ENCODE measurements at regions not wholly inside any gene's neighbourhood (a gene's known extent, or its start where the extent isn't known, plus 50 kb on each side); places are given as distances from the start of the nearest gene placed in this dataset.
A peak's percentile ranks its signal among the peaks of the same experiment; 100 is the strongest.

DNA sequence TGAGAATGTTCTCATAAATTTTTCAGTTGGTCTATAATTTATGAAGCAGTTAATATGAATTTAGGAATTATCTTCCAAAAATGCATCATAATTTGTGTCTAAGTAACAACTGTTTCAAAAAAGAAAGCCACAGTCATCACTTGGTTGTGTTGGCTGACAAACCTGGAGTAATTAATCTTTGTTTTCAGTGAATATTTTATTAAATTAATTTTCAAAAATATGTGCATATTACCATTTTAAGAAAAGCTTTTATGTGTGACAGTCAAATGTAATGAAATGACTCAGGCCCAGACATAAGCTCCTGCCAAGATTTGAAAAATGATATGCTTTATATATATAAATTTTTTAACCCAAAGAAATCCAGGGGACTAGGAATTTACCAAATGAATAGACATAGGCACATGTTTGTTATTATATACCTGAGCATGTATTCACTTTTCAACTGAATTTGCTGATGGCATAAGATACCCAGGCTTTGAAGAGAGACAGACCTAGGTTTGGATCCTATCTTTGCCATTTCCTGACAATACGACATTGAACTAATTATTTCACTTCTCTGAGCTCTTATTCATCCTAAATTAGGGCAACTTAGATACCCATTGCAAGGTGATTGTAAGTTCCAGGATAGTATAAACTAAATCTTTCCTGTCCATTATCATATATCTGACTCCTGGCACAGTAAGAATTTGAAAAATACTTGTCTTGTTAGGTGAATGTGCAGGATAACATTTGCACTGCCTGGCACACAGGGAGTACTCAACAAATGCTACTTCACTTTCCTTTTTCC, 729.5 kb upstream of the ADGRL2 start:
- DNase-seq (ENCODE audit: low spot score) = no peak

DNA sequence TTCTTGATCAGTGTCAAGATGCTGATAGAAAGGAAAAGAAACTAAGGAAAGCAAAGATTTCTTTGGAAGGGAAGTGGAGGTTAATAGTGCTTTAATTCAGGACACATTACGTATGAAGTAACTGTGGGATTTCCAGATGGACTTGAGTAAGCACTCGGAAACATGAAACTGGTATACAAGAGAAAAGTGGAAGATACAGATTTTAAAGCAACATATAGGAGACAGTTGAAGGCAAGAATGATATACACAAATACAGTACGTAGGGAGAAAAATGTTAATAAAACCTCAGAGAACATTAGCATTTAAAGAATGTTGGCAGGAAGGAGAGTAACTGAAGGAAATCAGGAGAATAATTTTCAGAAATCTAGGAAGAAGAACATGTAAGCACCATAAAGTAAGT, 730.9 kb upstream of the ADGRL2 start:
- DNase-seq (ENCODE audit: low spot score) = no peak

DNA sequence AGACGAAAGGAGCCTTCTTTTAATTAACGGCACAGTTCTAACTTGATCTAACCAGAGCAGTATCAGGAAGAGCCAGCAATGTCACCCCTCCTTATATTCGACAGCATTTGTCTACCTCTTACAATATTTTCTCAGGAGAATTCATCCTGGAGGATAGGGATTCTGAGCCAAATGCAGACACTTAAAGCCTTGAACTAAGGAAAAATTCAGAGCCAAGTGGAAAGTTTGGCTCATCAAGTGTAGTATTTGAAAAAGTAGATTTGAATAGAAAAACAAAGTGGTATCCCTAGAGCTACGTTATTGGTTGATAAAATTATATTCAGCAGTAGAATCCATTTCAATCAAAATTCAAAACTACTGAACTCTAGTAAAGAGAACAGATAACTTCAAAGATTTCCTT, 732.0 kb upstream of the ADGRL2 start:
- DNase-seq (ENCODE audit: low spot score) = no peak

DNA sequence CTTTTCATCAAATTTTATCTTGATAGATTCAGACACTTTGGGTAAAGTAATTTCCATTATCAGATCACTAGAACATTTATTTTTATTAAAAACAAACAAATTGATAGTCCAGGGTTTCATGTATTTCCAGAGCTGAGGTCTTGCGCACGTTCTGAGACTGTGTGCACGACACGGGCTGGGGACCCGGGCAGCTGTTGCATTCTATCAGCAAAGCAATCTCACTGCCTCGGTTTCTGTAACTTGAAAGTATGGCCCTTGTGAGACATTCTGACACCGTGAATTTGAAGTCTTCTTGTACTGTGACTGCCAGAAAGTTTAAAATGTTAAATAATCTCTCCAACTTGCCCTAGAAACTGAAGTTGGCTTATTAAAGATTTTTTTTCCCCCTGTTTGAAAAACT, 746.9 kb upstream of the ADGRL2 start:
- no peak for DNase-seq (ENCODE audit: low spot score)

GRCh38 chr1:81052162-81052561, 748.6 kb upstream of the ADGRL2 start:
- no peak for DNase-seq (ENCODE audit: low spot score)

DNA sequence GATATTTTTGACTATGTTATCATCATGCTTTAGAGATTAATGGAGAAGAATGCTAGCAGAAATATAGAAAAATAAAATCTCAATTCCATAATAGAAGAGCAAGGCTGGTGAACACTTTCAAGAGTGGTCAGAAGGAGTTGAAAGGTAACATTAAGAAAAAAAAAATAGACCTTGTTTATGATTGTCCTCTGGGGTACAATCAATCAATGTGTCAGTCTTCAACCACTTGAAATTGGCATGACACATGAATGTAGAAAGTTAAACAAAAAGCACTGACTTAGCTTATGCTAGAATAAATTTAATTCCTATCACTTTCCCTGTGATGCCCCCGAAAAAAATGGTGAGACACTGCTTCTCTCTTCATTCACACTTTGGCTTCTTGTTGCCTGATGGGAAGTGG, 750.3 kb upstream of the ADGRL2 start:
- no peak for DNase-seq (ENCODE audit: low spot score)

- DNase-seq (ENCODE audit: low spot score) = no peak
Measured at GRCh38 chr1:81044708-81045107, 756.0 kb upstream of the ADGRL2 start.

- DNase-seq (ENCODE audit: low spot score) = no peak
Measured at GRCh38 chr1:81042225-81042624, 758.5 kb upstream of the ADGRL2 start.

DNA sequence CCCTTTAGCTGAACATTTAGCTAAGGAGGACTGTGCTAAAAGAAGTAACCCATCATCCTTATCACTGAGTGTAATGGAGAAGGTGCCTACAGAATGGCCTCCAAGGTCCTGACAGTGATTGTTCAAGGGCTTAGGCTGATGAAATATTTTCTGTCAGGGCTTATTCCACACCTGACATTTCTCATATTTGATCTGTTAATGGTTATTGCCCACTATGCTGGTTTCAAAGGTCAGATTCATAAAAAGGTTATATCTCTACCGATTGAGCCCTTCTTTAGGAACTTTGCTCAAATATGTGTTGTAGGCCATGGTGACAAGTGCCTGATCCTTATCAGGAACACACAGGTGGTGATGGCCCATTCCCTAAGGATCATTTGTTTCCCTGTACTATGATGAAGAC, 766.4 kb upstream of the ADGRL2 start:
- DNase-seq (ENCODE audit: low spot score) = no peak

DNA sequence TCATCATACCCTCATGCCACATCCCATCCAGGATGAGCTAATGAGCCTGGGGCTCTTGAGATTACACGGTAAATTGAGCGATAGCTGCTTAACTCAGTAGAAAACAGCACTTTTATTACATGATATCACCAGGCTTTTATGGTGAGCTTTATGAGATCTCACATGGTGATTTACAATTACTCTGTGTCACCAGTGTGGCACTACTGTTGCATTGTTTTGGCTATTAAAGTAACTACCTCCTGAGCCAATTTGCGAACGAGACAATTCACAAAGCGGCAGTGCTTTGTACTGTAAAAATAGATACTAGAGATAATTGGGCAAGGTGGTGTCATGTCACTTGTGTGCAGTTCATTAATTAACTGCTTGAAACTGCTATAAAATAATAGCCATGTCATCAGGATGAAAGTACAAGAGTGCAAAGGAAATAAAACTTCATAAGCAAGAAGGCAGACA, 767.7 kb upstream of the ADGRL2 start:
- DNase-seq (ENCODE audit: low spot score) = no peak

GRCh38 chr1:81032374-81032773, 768.4 kb upstream of the ADGRL2 start:
- DNase-seq (ENCODE audit: low spot score) = no peak

DNA sequence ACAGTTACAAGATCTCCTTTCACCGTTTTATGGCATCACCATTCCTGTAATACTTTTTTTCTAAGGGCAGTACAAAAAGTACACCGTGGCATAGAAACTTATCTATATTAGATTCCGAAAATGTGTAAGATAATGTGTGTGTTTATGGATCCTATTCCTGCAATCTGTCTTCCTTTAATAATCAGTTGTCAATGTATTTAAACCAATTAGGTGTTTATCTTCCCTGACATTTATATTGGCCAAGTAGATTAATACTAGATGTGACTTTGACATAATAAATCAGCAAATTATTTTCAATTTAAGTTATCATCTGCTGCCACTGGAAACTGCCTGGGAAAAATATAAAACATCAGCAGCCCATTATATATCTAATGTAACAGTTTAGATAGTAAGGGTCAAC, 770.3 kb upstream of the ADGRL2 start:
- DNase-seq (ENCODE audit: low spot score) = no peak

DNA sequence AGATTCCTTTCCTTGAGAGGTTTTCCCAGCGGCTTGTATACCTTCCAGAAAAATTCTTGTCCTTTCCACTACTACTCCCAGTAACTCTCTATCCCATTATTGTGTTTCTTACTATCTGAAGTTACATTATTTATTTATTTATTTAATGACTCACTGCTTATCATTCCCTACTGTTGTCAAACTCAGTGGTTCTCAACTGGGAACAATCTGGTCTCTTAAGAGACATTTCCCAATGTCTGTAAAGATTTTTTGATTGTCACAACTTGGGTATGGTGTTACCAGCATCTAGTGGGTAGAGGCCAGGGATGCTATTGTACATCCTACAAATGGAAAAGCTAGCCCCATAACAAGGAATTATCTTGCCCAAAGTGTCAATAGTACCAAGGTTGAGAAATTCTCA, 771.5 kb upstream of the ADGRL2 start:
- DNase-seq (ENCODE audit: low spot score) = no peak

DNA sequence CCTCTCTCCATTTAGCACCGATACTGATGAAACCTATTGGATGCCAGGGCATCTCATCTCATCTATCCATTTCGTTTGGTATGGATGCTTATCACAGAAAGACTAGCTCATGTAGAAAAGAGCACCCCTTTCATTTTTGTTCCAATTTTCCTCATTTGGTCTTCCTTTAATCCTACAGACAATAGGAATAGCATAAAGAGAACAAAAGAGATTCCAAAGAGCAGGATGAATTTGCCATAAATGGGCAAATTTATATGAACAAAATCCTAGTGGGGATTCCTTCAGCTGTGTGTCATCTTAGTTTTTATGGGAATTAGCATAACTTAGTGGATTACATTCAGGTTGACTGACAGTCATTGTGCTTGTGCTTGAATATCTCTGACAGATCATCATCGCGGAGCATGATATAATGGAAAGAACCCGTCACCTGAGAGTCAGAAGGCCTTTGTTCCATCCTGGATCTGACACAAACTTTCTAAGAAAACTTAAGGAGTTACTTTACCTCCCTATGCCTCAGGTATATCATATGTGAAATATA, 777.5 kb upstream of the ADGRL2 start:
- no peak for DNase-seq (ENCODE audit: low spot score)

DNA sequence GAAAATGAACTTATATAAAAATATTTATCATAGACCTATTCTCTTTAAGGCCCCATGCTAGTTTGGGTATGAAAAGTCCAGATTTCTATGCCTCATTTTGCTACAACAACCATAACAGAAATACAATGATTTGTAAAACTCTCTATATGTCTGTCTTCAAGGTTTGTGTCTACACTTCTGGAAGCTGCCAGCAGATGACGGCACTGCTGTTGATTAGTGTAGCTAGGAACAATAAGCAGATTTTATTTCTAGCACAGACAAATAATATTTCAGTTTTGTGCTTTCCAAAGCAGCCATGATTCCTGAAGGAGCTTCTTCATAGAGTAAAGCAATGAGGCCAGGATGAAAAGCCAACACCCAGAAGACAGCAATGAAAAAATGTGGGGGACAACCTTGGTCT, 779.6 kb upstream of the ADGRL2 start:
- no peak for DNase-seq (ENCODE audit: low spot score)

GRCh38 chr1:81020506-81020905, 780.2 kb upstream of the ADGRL2 start:
- no peak for DNase-seq (ENCODE audit: low spot score)

- DNase-seq (ENCODE audit: low spot score) = no peak
Measured at GRCh38 chr1:81010126-81010525, 790.6 kb upstream of the ADGRL2 start.

- no peak for DNase-seq (ENCODE audit: low spot score)
Measured at GRCh38 chr1:81008293-81008692, 792.4 kb upstream of the ADGRL2 start.

DNA sequence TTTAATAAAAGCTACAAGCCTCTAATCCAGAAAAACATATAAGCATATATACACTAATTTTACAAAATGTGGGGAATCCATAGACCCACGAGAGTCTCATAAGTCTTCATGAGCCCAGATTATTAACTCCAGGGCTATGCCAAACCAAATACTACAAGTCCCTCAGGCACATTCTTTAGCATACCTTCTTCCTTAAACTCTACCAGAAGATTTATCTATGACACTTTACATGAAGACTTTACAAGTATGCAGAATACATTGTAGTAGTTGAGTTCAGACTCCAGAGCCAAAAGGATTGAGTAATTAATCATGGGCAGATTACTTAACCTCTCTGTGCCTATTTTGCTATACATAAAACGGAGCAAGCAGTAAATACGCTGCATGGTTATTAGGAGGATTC, 793.7 kb upstream of the ADGRL2 start:
- DNase-seq (ENCODE audit: low spot score) = no peak

- DNase-seq (ENCODE audit: low spot score) = no peak
Measured at GRCh38 chr1:81006502-81006901, 794.2 kb upstream of the ADGRL2 start.

DNA sequence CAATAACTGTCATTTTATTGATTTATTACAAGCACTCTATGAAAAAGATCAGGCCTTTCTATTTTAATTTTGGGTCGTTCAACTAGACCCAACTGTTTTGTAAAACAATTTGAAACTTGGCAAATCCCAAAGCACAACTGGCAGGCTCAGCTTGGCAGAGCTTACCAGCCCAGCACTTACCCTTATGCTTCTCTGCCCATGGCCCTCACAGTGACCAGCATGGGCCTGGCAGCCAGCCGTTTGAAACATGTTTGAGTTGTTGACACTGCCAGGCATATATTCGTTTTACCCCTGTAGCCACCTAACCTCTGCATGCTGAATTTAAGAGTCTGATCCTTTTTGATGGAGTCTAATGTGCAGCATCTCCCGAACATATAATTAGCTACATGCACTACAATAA, 796.7 kb upstream of the ADGRL2 start:
- DNase-seq (ENCODE audit: low spot score) = peak; percentile 1

DNA sequence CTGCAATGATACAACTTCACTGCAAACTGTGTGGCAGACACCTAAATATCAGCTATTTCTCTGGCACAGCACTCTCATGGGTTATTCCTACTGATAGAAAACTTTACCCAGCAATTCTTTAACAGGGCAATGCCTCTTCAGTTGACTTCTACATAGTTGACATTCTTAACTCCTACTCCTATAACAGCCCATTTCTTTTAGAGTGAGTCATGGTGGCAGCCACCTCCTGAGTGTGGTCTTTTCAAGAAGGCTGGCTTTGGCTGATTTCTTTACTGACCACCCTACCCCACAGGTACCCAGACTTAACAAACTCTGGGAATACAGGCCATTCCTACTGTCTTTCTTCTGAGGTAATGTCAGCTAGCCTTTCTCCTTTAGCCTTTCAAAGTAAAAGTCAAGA, 805.8 kb upstream of the ADGRL2 start:
- no peak for DNase-seq (ENCODE audit: low spot score)

GRCh38 chr1:80994038-80994437, 806.7 kb upstream of the ADGRL2 start:
- no peak for DNase-seq (ENCODE audit: low spot score)
